ENCODE measurements at regions not wholly inside any gene's neighbourhood (a gene's known extent, or its start where the extent isn't known, plus 50 kb on each side); places are given as distances from the start of the nearest gene placed in this dataset.
"Not testable (repeated sequence)": the region's sequence is repeated elsewhere in the genome, so short reads cannot be mapped to it uniquely, and the experiment has no call there.

GRCh38 chr18:52237551-52237950 is 102.4 kb upstream of the DCC start:
- no peak overlapping the region for H3K27ac ChIP-seq
- TF ChIP-seq POLR2A (IDR thresholded peaks at IDR 0.05), result no peak
- no peak for TF ChIP-seq EP300 (IDR thresholded peaks at IDR 0.05)
- H3K36me3 ChIP-seq, result no peaks in the 10 kb centered on the region
- no peaks in the 10 kb centered on the region for H3K27me3 ChIP-seq
- no peaks in the 10 kb centered on the region for H3K4me1 ChIP-seq
- WGBS, 2 donors, result 68 to 69% methylated on average over 2 of the region's 2 CpGs
- DNase-seq (ENCODE audit: low spot score in 2 of 2), result no peak
- no peak overlapping the region for H3K4me3 ChIP-seq
- no peaks in the 10 kb centered on the region for H3K9me3 ChIP-seq

- WGBS, 2 donors, result 91 to 92% methylated on average over 2 of the region's 2 CpGs
- Histone ChIP-seq H3K27me3 (no peaks in the 10 kb centered on the region), H3K27ac (no peak overlapping the region), H3K4me3 (no peak overlapping the region), H3K36me3 (no peaks in the 10 kb centered on the region), H3K9me3 (no peaks in the 10 kb centered on the region), H3K4me1 (no peaks in the 10 kb centered on the region)
- TF ChIP-seq CTCF (IDR thresholded peaks at IDR 0.05) (no peak), POLR2A (IDR thresholded peaks at IDR 0.05) (no peak), EP300 (IDR thresholded peaks at IDR 0.05) (no peak)
- no peak for DNase-seq (ENCODE audit: low spot score in 2 of 2)
These were observed 97.3 kb upstream of the DCC start for GRCh38 chr18:52242711-52243110.

- Histone ChIP-seq H3K4me1 (no peaks in the 10 kb centered on the region), H3K27ac (no peak overlapping the region), H3K27me3 (no peaks in the 10 kb centered on the region), H3K36me3 (no peaks in the 10 kb centered on the region), H3K9me3 (no peaks in the 10 kb centered on the region), H3K4me3 (no peak overlapping the region)
- TF ChIP-seq CTCF (IDR thresholded peaks at IDR 0.05) (no peak), EP300 (IDR thresholded peaks at IDR 0.05) (no peak)
- no peak for DNase-seq (ENCODE audit: low spot score in 2 of 2)
- 82 to 88% methylated on average over 2 of the region's 2 CpGs for WGBS, 2 donors
These were observed 95.3 kb upstream of the DCC start for GRCh38 chr18:52244658-52245057.

GRCh38 chr18:52254367-52254766 is 85.6 kb upstream of the DCC start:
- no peak overlapping the region for H3K4me3 ChIP-seq
- DNase-seq (ENCODE audit: low spot score in 2 of 2), result no peak
- H3K27me3 ChIP-seq, result no peaks in the 10 kb centered on the region
- no peak overlapping the region for H3K27ac ChIP-seq
- no peaks in the 10 kb centered on the region for H3K9me3 ChIP-seq
- no peaks in the 10 kb centered on the region for H3K36me3 ChIP-seq
- TF ChIP-seq EP300 (IDR thresholded peaks at IDR 0.05) (no peak), POLR2A (IDR thresholded peaks at IDR 0.05) (no peak)
- H3K4me1 ChIP-seq, result no peaks in the 10 kb centered on the region
- WGBS, 2 donors, result 81 to 89% methylated on average over 3 of the region's 3 CpGs

- not testable (repeated sequence) for H3K27me3 ChIP-seq; H3K9me3 ChIP-seq; H3K4me3 ChIP-seq; H3K36me3 ChIP-seq; H3K4me1 ChIP-seq; H3K27ac ChIP-seq; DNase-seq (ENCODE audit: low spot score in 2 of 2)
- WGBS, 2 donors, result 82 to 88% methylated on average over 3 of the region's 3 CpGs
These were observed 82.6 kb upstream of the DCC start for GRCh38 chr18:52257417-52257816.

GRCh38 chr18:52275817-52276216 is 64.2 kb upstream of the DCC start:
- H3K27ac ChIP-seq, result no peak overlapping the region
- no peaks in the 10 kb centered on the region for H3K27me3 ChIP-seq
- no peak overlapping the region for H3K4me3 ChIP-seq
- DNase-seq (ENCODE audit: low spot score in 2 of 2), result no peak
- no peaks in the 10 kb centered on the region for H3K9me3 ChIP-seq
- H3K4me1 ChIP-seq, result no peaks in the 10 kb centered on the region
- no peaks in the 10 kb centered on the region for H3K36me3 ChIP-seq
- TF ChIP-seq EP300 (IDR thresholded peaks at IDR 0.05) (no peak), CTCF (IDR thresholded peaks at IDR 0.05) (no peak), POLR2A (IDR thresholded peaks at IDR 0.05) (no peak)

GRCh38 chr18:52277785-52278184 is 62.2 kb upstream of the DCC start:
- Histone ChIP-seq H3K27me3 (no peaks in the 10 kb centered on the region), H3K4me1 (no peaks in the 10 kb centered on the region), H3K4me3 (no peak overlapping the region), H3K27ac (no peak overlapping the region), H3K36me3 (no peaks in the 10 kb centered on the region), H3K9me3 (no peaks in the 10 kb centered on the region)
- no peak for DNase-seq (ENCODE audit: low spot score in 2 of 2)
- 60 to 66% methylated on average over 2 of the region's 2 CpGs for WGBS, 2 donors
- TF ChIP-seq EP300 (IDR thresholded peaks at IDR 0.05) (no peak), CTCF (IDR thresholded peaks at IDR 0.05) (no peak), POLR2A (IDR thresholded peaks at IDR 0.05) (no peak)
